Erythroblast (primary cell): ENCODE measurements at regions not wholly inside any gene's neighbourhood (a gene's known extent, or its start where the extent isn't known, plus 50 kb on each side); places are given as distances from the start of the nearest gene placed in this dataset.

Source experiments
- GATA1 ChIP-seq: IDR thresholded peaks from 2 replicates; pipeline ENCODE4 v1.6.1; 2011; ENCODE audit warnings: low read depth, mild to moderate bottlenecking, control low read depth, low read length, moderate library complexity
- POLR2A ChIP-seq: IDR thresholded peaks from 2 replicates; pipeline ENCODE4 v1.6.1; 2011; ENCODE audit warnings: mild to moderate bottlenecking, low read length

- TF ChIP-seq POLR2A (no peak), GATA1 (no peak)
Measured at GRCh38 chr13:59145381-59145780, 1018.3 kb downstream of the DIAPH3 start.
